Anterior cingulate cortex (tissue), 58 donors: ENCODE measurements at regions not wholly inside any gene's neighbourhood (a gene's known extent, or its start where the extent isn't known, plus 50 kb on each side); places are given as distances from the start of the nearest gene placed in this dataset.
A peak's percentile ranks its signal among the peaks of the same experiment; 100 is the strongest.

Experiments used
- DNase-seq, 58 donors: peaks; one replicate each; lab custom pipeline; 2025; lab: John Stamatoyannopoulos, UW

- DNase-seq: no peak
These were observed 153.4 kb upstream of the ADAMTS19 start for GRCh38 chr5:129306725-129307124.

DNA sequence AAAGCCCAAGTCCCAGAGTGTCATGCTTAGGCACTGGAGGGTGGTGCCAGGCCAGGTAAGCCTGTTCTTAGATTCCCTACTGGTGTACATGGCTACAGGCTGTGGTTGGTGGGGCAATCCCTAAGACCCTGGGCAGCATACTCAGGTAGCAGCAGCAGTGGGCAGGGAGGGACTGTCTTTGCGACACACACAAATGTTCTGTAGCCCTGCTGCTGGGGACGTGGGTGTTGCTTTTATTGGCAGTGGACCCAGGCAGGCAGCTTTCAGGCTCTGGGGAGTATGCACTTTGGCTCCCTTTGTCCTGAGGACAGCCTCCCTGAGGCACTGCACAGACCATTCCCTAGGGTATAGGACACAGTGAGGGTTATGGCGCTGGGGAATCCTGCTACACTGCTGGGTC is 137.1 kb upstream of the ADAMTS19 start:
- DNase-seq: peak in 1 of 58 donors; percentile 1

- no peak for DNase-seq
These were observed 118.8 kb upstream of the ADAMTS19 start for GRCh38 chr5:129341306-129341705.

- no peak for DNase-seq
These were observed 117.3 kb upstream of the ADAMTS19 start for GRCh38 chr5:129342796-129343195.

DNA sequence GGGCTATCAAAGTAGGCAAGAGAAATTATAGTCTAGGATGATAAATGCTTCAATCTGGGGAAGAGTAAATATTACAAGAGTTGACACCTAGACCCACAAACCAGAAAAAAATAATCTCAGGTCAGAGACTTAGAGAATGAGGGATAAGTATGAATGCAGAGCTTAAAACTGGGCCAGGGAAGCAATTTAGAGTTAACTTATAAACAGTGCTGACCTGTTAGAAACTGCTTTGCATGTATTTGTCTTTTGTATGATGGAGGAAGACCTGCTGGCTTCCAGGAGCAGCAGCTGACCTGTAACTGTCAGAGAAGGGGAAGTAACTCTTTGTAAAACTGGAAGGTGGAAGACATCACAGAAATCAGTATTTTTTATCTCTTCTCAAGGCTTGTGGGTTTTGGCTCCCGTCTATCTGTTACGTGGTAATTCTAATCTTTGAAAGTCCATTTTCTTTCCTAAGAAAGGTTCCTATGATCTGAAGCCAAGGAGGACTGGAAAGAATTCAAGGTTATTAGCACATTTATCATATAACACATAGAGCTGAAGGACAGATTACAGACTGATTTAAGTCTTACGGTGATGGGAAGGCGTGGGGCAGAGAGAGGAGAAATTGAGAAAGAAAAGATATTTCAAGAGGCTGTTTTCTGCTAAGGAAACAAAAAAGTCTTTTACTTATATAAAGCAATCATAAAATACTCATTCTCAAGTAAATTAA is 114.7 kb upstream of the ADAMTS19 start:
- DNase-seq: no peak

- DNase-seq: no peak
These were observed 103.3 kb upstream of the ADAMTS19 start for GRCh38 chr5:129356846-129357245.

GRCh38 chr5:129358069-129358468 is 102.0 kb upstream of the ADAMTS19 start:
- DNase-seq: no peak

DNA sequence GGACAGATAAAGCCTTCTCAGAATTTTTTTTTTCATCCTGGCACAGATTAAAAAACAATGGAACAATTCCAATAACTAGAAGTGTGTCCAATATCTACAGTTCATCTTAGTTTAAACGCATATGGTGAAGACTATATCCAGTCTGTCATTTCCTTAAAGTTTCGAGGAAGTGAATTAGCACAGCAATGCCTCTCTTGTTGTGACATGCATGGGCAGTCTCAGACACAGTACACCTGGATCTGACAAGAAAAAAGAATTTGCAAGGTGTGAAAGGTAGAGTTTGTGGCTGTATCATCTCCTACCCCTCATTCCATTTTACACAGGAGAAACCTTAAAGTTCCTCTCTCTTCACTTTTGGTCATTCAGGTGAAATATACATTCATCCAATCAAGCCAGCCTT is 100.6 kb upstream of the ADAMTS19 start:
- DNase-seq: no peak

GRCh38 chr5:129361441-129362025 is 98.6 kb upstream of the ADAMTS19 start:
- no peak for DNase-seq

DNA sequence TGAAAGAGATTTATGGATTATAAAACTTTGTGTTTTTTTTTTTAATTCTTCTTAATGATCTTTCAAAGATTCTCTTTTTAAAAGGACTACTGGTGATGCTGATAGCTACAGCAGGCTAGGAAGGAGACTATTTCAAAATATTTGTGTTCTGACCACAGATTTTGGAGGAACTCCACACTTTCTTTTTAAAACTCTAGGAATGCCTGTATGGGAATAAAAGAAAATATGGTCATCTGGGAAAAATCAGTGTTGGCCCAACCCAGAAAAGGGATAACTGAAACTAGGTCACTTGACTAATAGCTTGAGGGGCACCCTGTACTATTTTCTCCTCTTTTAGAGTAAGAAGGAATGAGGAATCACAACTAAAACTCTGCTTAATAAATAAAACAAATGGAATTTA is 97.6 kb upstream of the ADAMTS19 start:
- no peak for DNase-seq

DNA sequence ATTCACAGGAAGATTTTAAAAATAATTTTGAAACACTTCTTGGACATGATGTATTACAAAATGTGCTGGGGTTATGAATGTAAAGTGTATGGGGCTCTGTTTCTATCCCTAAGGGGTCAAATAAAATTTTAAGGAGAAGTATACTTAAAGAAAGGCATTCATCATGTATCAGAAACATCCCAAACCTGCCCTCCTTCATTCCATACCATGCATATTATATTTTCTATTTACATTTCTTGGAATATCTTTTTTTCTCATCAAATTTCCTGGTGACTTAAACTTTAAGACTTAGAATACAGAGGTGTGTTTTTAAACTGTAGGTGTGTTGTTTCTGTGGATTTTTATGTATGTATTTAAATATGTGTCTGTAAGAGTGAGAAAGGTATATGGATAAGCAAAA is 96.1 kb upstream of the ADAMTS19 start:
- DNase-seq: no peak

DNA sequence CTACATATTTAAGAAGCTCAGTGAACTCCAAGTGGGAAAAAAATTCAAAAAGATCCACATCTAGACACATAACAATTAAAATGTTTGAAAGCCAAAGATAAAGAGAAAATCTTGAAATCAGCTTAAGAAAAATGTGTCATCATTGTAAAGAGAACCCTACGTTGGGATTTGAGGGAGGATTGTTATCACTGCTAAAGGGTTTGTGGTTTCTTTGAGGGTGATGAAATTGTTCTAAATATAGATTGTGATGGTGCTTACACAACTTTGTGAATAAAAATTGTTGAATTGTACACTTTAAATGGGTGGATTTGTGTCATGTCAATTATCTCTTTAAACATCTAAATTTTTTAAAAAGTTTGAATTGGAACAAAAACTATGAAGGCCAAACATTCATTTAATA is 92.2 kb upstream of the ADAMTS19 start:
- no peak for DNase-seq

GRCh38 chr5:129372025-129372424 is 88.1 kb upstream of the ADAMTS19 start:
- no peak for DNase-seq

DNA sequence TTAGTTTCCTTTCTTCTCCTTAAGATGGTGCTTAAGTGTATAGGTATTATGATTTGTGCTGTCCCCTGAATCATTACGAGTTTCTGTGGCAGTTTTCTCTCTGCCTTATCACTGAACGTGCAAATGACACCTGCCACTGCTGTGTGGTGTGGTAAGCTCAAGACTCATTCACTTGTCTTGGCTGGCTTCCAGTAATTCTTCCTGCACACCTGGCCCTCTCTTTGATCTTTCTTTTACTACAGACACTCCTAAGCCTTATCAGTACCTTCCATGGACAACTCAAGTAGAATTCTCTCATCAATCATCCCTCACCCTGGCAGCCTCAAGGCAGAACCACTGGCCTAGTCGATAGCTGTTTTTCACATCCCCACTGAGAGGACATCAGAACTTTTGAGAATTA is 82.6 kb upstream of the ADAMTS19 start:
- no peak for DNase-seq

- DNase-seq: no peak
These were observed 81.1 kb upstream of the ADAMTS19 start for GRCh38 chr5:129378961-129379360.

DNA sequence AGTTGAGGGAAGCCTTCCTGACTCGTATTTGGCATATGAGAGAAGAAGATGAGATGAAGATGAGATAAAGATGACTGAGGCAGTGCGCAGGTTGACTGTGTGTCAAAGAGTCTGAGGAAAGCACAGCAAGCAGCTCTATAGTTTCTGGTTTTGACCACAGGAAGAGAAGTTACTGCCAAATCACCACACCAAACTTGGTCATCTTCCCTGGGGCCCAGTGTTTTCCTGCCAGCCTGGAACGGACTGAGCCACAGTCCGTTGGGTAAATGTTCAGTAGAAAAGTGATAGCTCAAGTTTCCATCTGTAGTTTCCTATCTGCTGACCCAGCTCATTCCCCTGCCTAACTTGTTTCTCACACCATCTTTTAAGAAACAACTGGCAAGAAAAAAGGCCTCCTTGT is 80.7 kb upstream of the ADAMTS19 start:
- DNase-seq: no peak

- no peak for DNase-seq
These were observed 77.0 kb upstream of the ADAMTS19 start for GRCh38 chr5:129382921-129383672.

- DNase-seq: no peak
These were observed 75.9 kb upstream of the ADAMTS19 start for GRCh38 chr5:129384193-129384592.

GRCh38 chr5:129384736-129385135 is 75.4 kb upstream of the ADAMTS19 start:
- DNase-seq: no peak

- DNase-seq: no peak
These were observed 72.2 kb upstream of the ADAMTS19 start for GRCh38 chr5:129387944-129388343.

DNA sequence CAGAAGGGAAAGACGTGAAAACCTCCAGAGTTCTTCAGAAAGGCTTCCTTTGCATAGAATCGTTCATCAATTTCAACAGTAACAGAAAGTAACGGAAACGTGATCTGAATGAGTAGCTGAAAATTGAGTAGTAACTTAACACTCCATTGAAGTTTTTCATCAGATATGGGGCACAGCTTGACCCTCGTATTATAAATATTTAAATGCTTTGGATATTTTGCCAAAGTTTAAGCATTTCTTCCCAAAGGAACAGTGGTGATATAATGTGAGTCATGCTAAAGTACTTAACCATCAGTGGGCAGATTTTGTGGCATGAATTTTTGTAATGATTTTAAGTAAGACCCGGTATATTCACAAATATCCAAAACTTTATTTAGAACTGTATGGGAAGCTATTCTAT is 67.4 kb upstream of the ADAMTS19 start:
- no peak for DNase-seq

- DNase-seq: no peak
These were observed 64.9 kb upstream of the ADAMTS19 start for GRCh38 chr5:129395247-129395646.
